Activated T-cell treated with anti-CD3 and anti-CD28 coated beads, Interleukin-2, amount 50 U/mL, for 72 hours (primary cell): ENCODE measurements at regions not wholly inside any gene's neighbourhood (a gene's known extent, or its start where the extent isn't known, plus 50 kb on each side); places are given as distances from the start of the nearest gene placed in this dataset.
"Not testable (repeated sequence)": the region's sequence is repeated elsewhere in the genome, so short reads cannot be mapped to it uniquely, and the experiment has no call there.

Experiments used
- ATAC-seq, 2 donors: fragments of 150-1000 bp; cut with Tn5 transposase; replicated peaks in 1 of 2; 2 replicates each; pipeline ENCODE4 v1.10.0; 2021; ENCODE audit warnings: moderate library complexity in 2 of 2, mild to moderate bottlenecking in 1 of 2
- DNase-seq, 2 donors: peaks; one replicate each; pipeline ENCODE4 v3.0.0; 2021 to 2022; ENCODE audit warnings: mixed read lengths in 1 of 2
- H3K27ac Mint-ChIP-seq: one replicate; pipeline ENCODE4 v1.8.0; 2022; ENCODE audit warnings: mild to moderate bottlenecking, moderate library complexity, mixed read lengths
- H3K27me3 Mint-ChIP-seq: one replicate; pipeline ENCODE4 v1.8.0; 2022; ENCODE audit warnings: low read depth, mixed read lengths
- H3K36me3 Mint-ChIP-seq, 2 donors: one replicate each; pipeline ENCODE4 v1.8.0; 2022; ENCODE audit warnings: mixed read lengths in 2 of 2, mild to moderate bottlenecking in 1 of 2; ENCODE audit not compliant: insufficient read depth in 2 of 2
- H3K4me1 Mint-ChIP-seq: one replicate; pipeline ENCODE4 v1.8.0; 2022; ENCODE audit warnings: low read depth, mixed read lengths
- H3K4me3 Mint-ChIP-seq, 2 donors: one replicate each; pipeline ENCODE4 v1.8.0; 2022; ENCODE audit warnings: mild to moderate bottlenecking in 2 of 2, mixed read lengths in 2 of 2, moderate library complexity in 2 of 2
- H3K9me3 Mint-ChIP-seq, 2 donors: one replicate each; pipeline ENCODE4 v1.8.0; 2022; ENCODE audit warnings: mixed read lengths in 2 of 2

- ATAC-seq (no peak), DNase-seq (no peak)
- no peaks in the 10 kb centered on the region for H3K4me1 Mint-ChIP-seq
- peaks cover 0 to 4% of the 10 kb centered on the region in 2 donors for H3K9me3 Mint-ChIP-seq
- no peak overlapping the region for H3K27ac Mint-ChIP-seq
- H3K4me3 Mint-ChIP-seq, result no peak overlapping the region
- no peaks in the 10 kb centered on the region for H3K36me3 Mint-ChIP-seq
- no peaks in the 10 kb centered on the region for H3K27me3 Mint-ChIP-seq
Measured at GRCh38 chr3:21229426-21230135, 521.4 kb downstream of the ZNF385D start.

- Mint-ChIP-seq H3K36me3 (no peaks in the 10 kb centered on the region), H3K9me3 (no peaks in the 10 kb centered on the region), H3K4me3 (no peak overlapping the region), H3K27me3 (no peaks in the 10 kb centered on the region), H3K4me1 (no peaks in the 10 kb centered on the region), H3K27ac (no peak overlapping the region)
- DNase-seq (no peak), ATAC-seq (no peak)
Measured at GRCh38 chr3:21226086-21226485, 524.9 kb downstream of the ZNF385D start.

- Mint-ChIP-seq H3K27ac (no peak overlapping the region), H3K4me1 (no peaks in the 10 kb centered on the region)
Measured at GRCh38 chr3:21220944-21221343, 530.1 kb downstream of the ZNF385D start.

GRCh38 chr3:21216598-21216997, 534.4 kb downstream of the ZNF385D start:
- DNase-seq (no peak), ATAC-seq (no peak)
- Mint-ChIP-seq H3K9me3 (peaks cover 7 to 8% of the 10 kb centered on the region in 2 donors), H3K4me1 (no peaks in the 10 kb centered on the region), H3K27me3 (no peaks in the 10 kb centered on the region), H3K36me3 (peaks cover 0 to 2% of the 10 kb centered on the region in 2 donors), H3K4me3 (no peak overlapping the region), H3K27ac (no peak overlapping the region)

More at GRCh38 chr3:21220944-21221343, 530.1 kb downstream of the ZNF385D start:
- ATAC-seq, result no peak
- H3K9me3 Mint-ChIP-seq, result peaks cover 1 to 2% of the 10 kb centered on the region in 2 donors
- no peak for DNase-seq
- no peaks in the 10 kb centered on the region for H3K27me3 Mint-ChIP-seq
- H3K4me3 Mint-ChIP-seq, result no peak overlapping the region
- peaks cover 0 to 2% of the 10 kb centered on the region in 2 donors for H3K36me3 Mint-ChIP-seq

- ATAC-seq, H3K4me1 Mint-ChIP-seq, H3K27ac Mint-ChIP-seq, DNase-seq, H3K27me3 Mint-ChIP-seq, H3K4me3 Mint-ChIP-seq, H3K36me3 Mint-ChIP-seq: not testable (repeated sequence)
- peaks cover 21 to 22% of the 10 kb centered on the region in 2 donors for H3K9me3 Mint-ChIP-seq
Measured at GRCh38 chr3:21204122-21204521, 546.9 kb downstream of the ZNF385D start.

GRCh38 chr3:21195203-21195602, 555.8 kb downstream of the ZNF385D start:
- H3K4me1 Mint-ChIP-seq, result no peaks in the 10 kb centered on the region

GRCh38 chr3:21194036-21194435, 557.0 kb downstream of the ZNF385D start:
- not testable (repeated sequence) for H3K36me3 Mint-ChIP-seq, DNase-seq, H3K4me1 Mint-ChIP-seq, H3K4me3 Mint-ChIP-seq, H3K27me3 Mint-ChIP-seq, ATAC-seq, H3K27ac Mint-ChIP-seq
- peaks cover 11% of the 10 kb centered on the region in 2 donors for H3K9me3 Mint-ChIP-seq

More at GRCh38 chr3:21195203-21195602, 555.8 kb downstream of the ZNF385D start:
- no peak overlapping the region for H3K4me3 Mint-ChIP-seq
- DNase-seq (no peak), ATAC-seq (no peak)
- H3K9me3 Mint-ChIP-seq, result peaks cover 11% of the 10 kb centered on the region in 2 donors
- H3K27ac Mint-ChIP-seq, result no peak overlapping the region
- no peaks in the 10 kb centered on the region for H3K27me3 Mint-ChIP-seq
- no peaks in the 10 kb centered on the region for H3K36me3 Mint-ChIP-seq

- Mint-ChIP-seq H3K27ac (no peak overlapping the region), H3K4me3 (no peak overlapping the region), H3K36me3 (no peaks in the 10 kb centered on the region), H3K9me3 (peaks cover 6 to 7% of the 10 kb centered on the region in 2 donors), H3K27me3 (no peaks in the 10 kb centered on the region), H3K4me1 (no peaks in the 10 kb centered on the region)
- DNase-seq (no peak), ATAC-seq (no peak)
Measured at GRCh38 chr3:21188459-21188858, 562.6 kb downstream of the ZNF385D start.

GRCh38 chr3:21185816-21186314, 565.1 kb downstream of the ZNF385D start:
- Mint-ChIP-seq H3K9me3 (no peaks in the 10 kb centered on the region), H3K4me3 (no peak overlapping the region), H3K27ac (no peak overlapping the region), H3K36me3 (no peaks in the 10 kb centered on the region), H3K27me3 (no peaks in the 10 kb centered on the region), H3K4me1 (no peaks in the 10 kb centered on the region)
- ATAC-seq (no peak), DNase-seq (no peak)

- Mint-ChIP-seq H3K27ac (no peak overlapping the region), H3K27me3 (no peaks in the 10 kb centered on the region), H3K4me3 (no peak overlapping the region), H3K9me3 (peaks cover 9 to 15% of the 10 kb centered on the region in 2 donors), H3K4me1 (no peaks in the 10 kb centered on the region), H3K36me3 (peaks cover 2 to 3% of the 10 kb centered on the region in 2 donors)
- ATAC-seq, result no peak
- no peak for DNase-seq
Measured at GRCh38 chr3:21174461-21174860, 576.5 kb downstream of the ZNF385D start.

- ATAC-seq (no peak), DNase-seq (no peak)
- H3K27me3 Mint-ChIP-seq, result no peaks in the 10 kb centered on the region
- H3K4me3 Mint-ChIP-seq, result no peak overlapping the region
- H3K36me3 Mint-ChIP-seq, result no peaks in the 10 kb centered on the region
- H3K9me3 Mint-ChIP-seq, result peaks cover 8 to 12% of the 10 kb centered on the region in 2 donors
- no peak overlapping the region for H3K27ac Mint-ChIP-seq
- no peaks in the 10 kb centered on the region for H3K4me1 Mint-ChIP-seq
Measured at GRCh38 chr3:21170964-21171363, 580.0 kb downstream of the ZNF385D start.

- Mint-ChIP-seq H3K36me3 (no peaks in the 10 kb centered on the region), H3K27me3 (no peaks in the 10 kb centered on the region), H3K4me3 (no peak overlapping the region), H3K27ac (no peak overlapping the region), H3K4me1 (no peaks in the 10 kb centered on the region), H3K9me3 (peaks cover 6 to 8% of the 10 kb centered on the region in 2 donors)
- no peak for DNase-seq
- no peak for ATAC-seq
Measured at GRCh38 chr3:21169948-21170347, 581.1 kb downstream of the ZNF385D start.

- Mint-ChIP-seq H3K4me3 (no peak overlapping the region), H3K27ac (no peak overlapping the region), H3K9me3 (peaks cover 6 to 7% of the 10 kb centered on the region in 2 donors), H3K36me3 (no peaks in the 10 kb centered on the region), H3K27me3 (no peaks in the 10 kb centered on the region), H3K4me1 (no peaks in the 10 kb centered on the region)
- DNase-seq, result no peak
- no peak for ATAC-seq
Measured at GRCh38 chr3:21168471-21168870, 582.5 kb downstream of the ZNF385D start.

GRCh38 chr3:21163956-21164355, 587.1 kb downstream of the ZNF385D start:
- H3K27me3 Mint-ChIP-seq, result no peaks in the 10 kb centered on the region
- no peak for ATAC-seq
- no peaks in the 10 kb centered on the region for H3K4me1 Mint-ChIP-seq
- H3K27ac Mint-ChIP-seq, result no peak overlapping the region
- no peak overlapping the region for H3K4me3 Mint-ChIP-seq
- H3K36me3 Mint-ChIP-seq, result no peaks in the 10 kb centered on the region
- peaks cover 9 to 13% of the 10 kb centered on the region in 2 donors for H3K9me3 Mint-ChIP-seq
- DNase-seq, result no peak
